SK-N-MC (cell line): ENCODE measurements at regions not wholly inside any gene's neighbourhood (a gene's known extent, or its start where the extent isn't known, plus 50 kb on each side); places are given as distances from the start of the nearest gene placed in this dataset.

Source experiments
- EZH2 ChIP-seq: fragments of 200-600 bp; sonication (generic); IDR thresholded peaks from one replicate; pipeline ENCODE4 v1.6.1; 2017; ENCODE audit warnings: antibody characterized with exemption
- FOXP2 ChIP-seq: optimal IDR thresholded peaks from 2 replicates; pipeline ENCODE3; 2011; ENCODE audit warnings: mild to moderate bottlenecking, moderate library complexity; ENCODE audit not compliant: insufficient read depth; ENCODE audit errors: extremely low read length, control extremely low read depth
- POLR2AphosphoS5 ChIP-seq: IDR thresholded peaks from 2 replicates; pipeline ENCODE4 v1.6.1; 2012; ENCODE audit warnings: mild to moderate bottlenecking, low read depth, low read length, borderline replicate concordance

GRCh38 chr16:25372716-25373115 is 115.1 kb upstream of the ZKSCAN2 start:
- TF ChIP-seq FOXP2 (no peak), EZH2 (no peak), POLR2AphosphoS5 (no peak)
